MM.1S (cell line): ENCODE measurements at regions not wholly inside any gene's neighbourhood (a gene's known extent, or its start where the extent isn't known, plus 50 kb on each side); places are given as distances from the start of the nearest gene placed in this dataset.
"Not testable (repeated sequence)": the region's sequence is repeated elsewhere in the genome, so short reads cannot be mapped to it uniquely, and the experiment has no call there.

Experiments
- DNase-seq: peaks from one replicate; pipeline ENCODE4 v3.0.0-alpha.2; 2015
- H2AFZ ChIP-seq: fragments of 300-600 bp; sonication (generic); 2 replicates; pipeline ENCODE4 v1.6.0; 2016; ENCODE audit warnings: antibody characterized with exemption, low read length
- H3F3A ChIP-seq: fragments of 300-600 bp; sonication (generic); 2 replicates; pipeline ENCODE4 v1.6.1; 2016; ENCODE audit warnings: mild to moderate bottlenecking, antibody characterized with exemption, low read length, moderate library complexity, mixed read lengths; ENCODE audit not compliant: insufficient read depth
- H3K27ac ChIP-seq: fragments of 300-600 bp; sonication (generic); 2 replicates; pipeline ENCODE4 v1.5.1; 2016; ENCODE audit warnings: mild to moderate bottlenecking, low read length
- H3K27me3 ChIP-seq: fragments of 300-600 bp; sonication (generic); replicated peaks from 2 replicates; pipeline ENCODE4 v1.6.0; 2016; ENCODE audit warnings: low read length; ENCODE audit not compliant: insufficient read depth
- H3K36me3 ChIP-seq: fragments of 300-600 bp; sonication (generic); replicated peaks from 2 replicates; pipeline ENCODE4 v1.6.1; 2016; ENCODE audit warnings: mild to moderate bottlenecking, low read length, mixed read lengths; ENCODE audit not compliant: insufficient read depth
- H3K4me1 ChIP-seq: fragments of 300-600 bp; sonication (generic); 2 replicates; pipeline ENCODE4 v1.6.1; 2016; ENCODE audit warnings: low read length, mixed read lengths
- H3K4me2 ChIP-seq: fragments of 300-600 bp; sonication (generic); 2 replicates; pipeline ENCODE4 v1.6.0; 2016; ENCODE audit warnings: low read depth, low read length
- H3K4me3 ChIP-seq: fragments of 300-600 bp; sonication (generic); 2 replicates; pipeline ENCODE4 v1.5.1; 2016; ENCODE audit warnings: low read length, mixed read lengths
- H3K79me2 ChIP-seq: fragments of 300-600 bp; sonication (generic); 2 replicates; pipeline ENCODE4 v1.6.1; 2016; ENCODE audit warnings: mixed run types, low read length, mixed read lengths
- H3K9ac ChIP-seq: fragments of 300-600 bp; sonication (generic); 2 replicates; pipeline ENCODE4 v1.6.1; 2016; ENCODE audit warnings: low read length, mixed read lengths
- H3K9me2 ChIP-seq: fragments of 300-600 bp; sonication (generic); replicated peaks from 2 replicates; pipeline ENCODE4 v1.6.1; 2016; ENCODE audit warnings: mild to moderate bottlenecking, low read length, mixed read lengths; ENCODE audit not compliant: insufficient read depth
- H3K9me3 ChIP-seq: fragments of 300-600 bp; sonication (generic); replicated peaks from 2 replicates; pipeline ENCODE4 v1.6.1; 2016; ENCODE audit warnings: mild to moderate bottlenecking, low read length, mixed read lengths; ENCODE audit not compliant: insufficient read depth
- H4K20me1 ChIP-seq: fragments of 300-600 bp; sonication (generic); 2 replicates; pipeline ENCODE4 v1.6.1; 2016; ENCODE audit warnings: mild to moderate bottlenecking, low read length, moderate library complexity, mixed read lengths; ENCODE audit not compliant: insufficient read depth
- CTCF ChIP-seq: fragments of 300-600 bp; sonication (generic); IDR thresholded peaks from 2 replicates; pipeline ENCODE4 v1.5.1; 2016; ENCODE audit warnings: antibody characterized with exemption, low read length, mixed read lengths
- EZH2 ChIP-seq: fragments of 300-600 bp; sonication (generic); optimal IDR thresholded peaks from 2 replicates; pipeline ENCODE3; 2017; ENCODE audit warnings: low read depth, mild to moderate bottlenecking, antibody characterized with exemption, low read length, mixed read lengths
- EZH2phosphoT487 ChIP-seq: fragments of 300-600 bp; sonication (generic); IDR thresholded peaks from 2 replicates; pipeline ENCODE4 v1.6.1; 2018; ENCODE audit warnings: antibody characterized with exemption, low read length

DNA sequence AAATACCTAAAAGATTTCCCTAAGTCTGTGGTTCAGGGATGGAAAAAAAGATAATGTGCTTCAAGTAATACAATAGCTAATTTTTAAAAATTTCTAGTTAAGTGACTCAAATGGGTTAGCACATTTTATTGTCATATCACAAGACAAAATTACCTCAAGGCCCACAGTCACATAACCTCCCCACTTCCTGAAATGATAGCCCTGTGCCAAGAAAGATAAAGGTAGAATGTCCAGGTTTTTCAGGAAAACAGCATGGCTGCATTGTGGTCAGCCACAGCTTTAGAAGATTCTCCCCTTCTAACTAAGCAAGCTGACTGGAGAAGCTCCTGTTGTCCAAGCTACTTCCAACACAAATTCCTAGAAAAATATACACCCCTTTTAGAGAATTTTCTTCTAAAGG lies 127.1 kb upstream of the SLC35G4 start:
- H3K27ac ChIP-seq, result no peak overlapping the region
- H4K20me1 ChIP-seq, result no peaks in the 10 kb centered on the region
- H3K9me2 ChIP-seq, result no peaks in the 10 kb centered on the region
- no peaks in the 10 kb centered on the region for H3K27me3 ChIP-seq
- no peak overlapping the region for H3K9ac ChIP-seq
- no peaks in the 10 kb centered on the region for H3K36me3 ChIP-seq
- H3K9me3 ChIP-seq, result no peaks in the 10 kb centered on the region
- H2AFZ ChIP-seq, result no peak overlapping the region
- no peak overlapping the region for H3K4me2 ChIP-seq
- no peak for DNase-seq
- no peaks in the 10 kb centered on the region for H3K4me1 ChIP-seq
- TF ChIP-seq EZH2phosphoT487 (no peak), CTCF (no peak), EZH2 (no peak)
- H3K4me3 ChIP-seq, result no peak overlapping the region
- H3F3A ChIP-seq, result no peaks in the 10 kb centered on the region
- H3K79me2 ChIP-seq, result no peaks in the 10 kb centered on the region

DNA sequence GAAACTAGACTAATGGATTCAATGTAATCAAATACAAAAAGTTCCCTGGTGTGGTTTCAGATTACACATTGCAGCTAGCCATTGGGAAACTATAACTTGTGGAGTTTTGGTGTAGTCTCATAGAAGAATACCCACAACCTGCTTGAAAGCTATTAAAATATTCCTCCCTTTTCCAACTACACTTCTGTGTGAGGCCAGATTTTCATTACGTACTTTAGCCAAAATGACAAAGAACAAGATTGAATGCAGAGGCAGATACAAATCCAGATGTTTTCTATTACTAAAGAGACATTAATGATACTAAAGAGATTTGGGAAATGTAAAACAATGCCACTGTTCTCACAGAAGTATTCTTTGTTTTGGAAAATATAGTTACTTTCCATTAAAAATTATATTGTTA lies 128.7 kb upstream of the SLC35G4 start:
- Histone ChIP-seq H4K20me1 (no peaks in the 10 kb centered on the region), H3K9me2 (no peaks in the 10 kb centered on the region), H3K9ac (no peak overlapping the region), H3K9me3 (no peaks in the 10 kb centered on the region), H3K36me3 (no peaks in the 10 kb centered on the region), H3K4me3 (no peak overlapping the region), H3F3A (no peaks in the 10 kb centered on the region), H3K79me2 (no peaks in the 10 kb centered on the region), H3K27ac (no peak overlapping the region), H3K4me2 (no peak overlapping the region), H3K4me1 (no peaks in the 10 kb centered on the region), H2AFZ (no peak overlapping the region), H3K27me3 (no peaks in the 10 kb centered on the region)
- no peak for TF ChIP-seq EZH2
- TF ChIP-seq CTCF, result no peak
- TF ChIP-seq EZH2phosphoT487, result no peak
- DNase-seq, result no peak

DNA sequence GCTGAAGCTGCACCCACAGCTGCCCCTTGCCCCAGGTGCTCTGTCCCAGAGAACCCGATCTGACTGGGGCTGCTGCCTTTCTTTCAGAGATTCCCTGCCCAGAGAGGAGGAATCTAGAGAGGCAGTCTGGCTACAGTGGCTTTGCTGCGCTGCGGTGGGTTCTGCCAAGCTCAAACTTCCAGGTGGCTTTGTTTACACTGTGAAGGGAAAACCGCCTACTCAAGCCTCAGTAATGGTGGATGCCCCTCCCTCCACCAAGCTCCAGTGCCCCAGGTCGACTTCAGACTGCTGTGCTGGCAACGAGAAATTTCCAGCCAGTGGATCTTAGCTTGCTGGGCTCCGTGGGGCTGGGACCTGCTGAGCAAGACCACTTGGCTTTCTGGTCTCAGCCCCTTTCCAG lies 130.4 kb upstream of the SLC35G4 start:
- not testable (repeated sequence) for H3K79me2 ChIP-seq, H4K20me1 ChIP-seq, H2AFZ ChIP-seq, H3K27me3 ChIP-seq, H3F3A ChIP-seq, H3K4me2 ChIP-seq, H3K9me3 ChIP-seq, H3K9me2 ChIP-seq, H3K36me3 ChIP-seq, H3K4me1 ChIP-seq, H3K27ac ChIP-seq, DNase-seq, H3K4me3 ChIP-seq, H3K9ac ChIP-seq

- H3K79me2 ChIP-seq, result no peaks in the 10 kb centered on the region
- no peak overlapping the region for H3K27ac ChIP-seq
- no peaks in the 10 kb centered on the region for H3K4me1 ChIP-seq
- H3K4me3 ChIP-seq, result no peak overlapping the region
- H3K27me3 ChIP-seq, result no peaks in the 10 kb centered on the region
- no peaks in the 10 kb centered on the region for H4K20me1 ChIP-seq
- no peak for TF ChIP-seq EZH2
- no peak for TF ChIP-seq CTCF
- TF ChIP-seq EZH2phosphoT487, result no peak
- no peak overlapping the region for H3K9ac ChIP-seq
- no peak for DNase-seq
- H2AFZ ChIP-seq, result no peak overlapping the region
- no peak overlapping the region for H3K4me2 ChIP-seq
- no peaks in the 10 kb centered on the region for H3K36me3 ChIP-seq
- no peaks in the 10 kb centered on the region for H3K9me3 ChIP-seq
- H3F3A ChIP-seq, result no peaks in the 10 kb centered on the region
- H3K9me2 ChIP-seq, result no peaks in the 10 kb centered on the region
Measured at GRCh38 chr18:11470941-11471340, 138.5 kb upstream of the SLC35G4 start.
